HG02981 (cell line): ENCODE measurements at regions not wholly inside any gene's neighbourhood (a gene's known extent, or its start where the extent isn't known, plus 50 kb on each side); places are given as distances from the start of the nearest gene placed in this dataset.
"Not testable (repeated sequence)": the region's sequence is repeated elsewhere in the genome, so short reads cannot be mapped to it uniquely, and the experiment has no call there.

Experiments used
- ATAC-seq: cut with Tn5 transposase; IDR thresholded peaks from one replicate; pipeline ENCODE4 v1.9.1; 2021; ENCODE audit warnings: mild to moderate bottlenecking, moderate library complexity; ENCODE audit not compliant: unreplicated experiment

DNA sequence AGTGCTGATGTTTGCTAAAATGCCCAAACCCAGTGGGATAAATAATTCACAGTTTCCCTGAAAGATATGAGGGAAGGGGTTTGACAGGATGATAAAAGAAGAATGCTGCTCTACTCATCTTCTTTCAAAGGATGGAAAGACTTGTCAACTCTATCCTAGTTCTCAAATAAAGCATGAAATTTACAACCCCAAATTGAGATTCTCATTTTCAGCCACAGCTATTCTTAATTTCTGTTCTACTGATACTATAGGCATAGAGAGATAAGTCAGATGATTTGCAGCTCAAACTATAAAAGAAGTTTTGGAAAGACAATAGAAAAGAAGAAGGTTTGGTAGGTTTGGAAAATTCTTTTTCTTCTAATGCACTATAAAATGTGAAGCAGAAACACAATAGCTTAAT, 542.6 kb downstream of the CSNK1G3 start:
- no peak for ATAC-seq

DNA sequence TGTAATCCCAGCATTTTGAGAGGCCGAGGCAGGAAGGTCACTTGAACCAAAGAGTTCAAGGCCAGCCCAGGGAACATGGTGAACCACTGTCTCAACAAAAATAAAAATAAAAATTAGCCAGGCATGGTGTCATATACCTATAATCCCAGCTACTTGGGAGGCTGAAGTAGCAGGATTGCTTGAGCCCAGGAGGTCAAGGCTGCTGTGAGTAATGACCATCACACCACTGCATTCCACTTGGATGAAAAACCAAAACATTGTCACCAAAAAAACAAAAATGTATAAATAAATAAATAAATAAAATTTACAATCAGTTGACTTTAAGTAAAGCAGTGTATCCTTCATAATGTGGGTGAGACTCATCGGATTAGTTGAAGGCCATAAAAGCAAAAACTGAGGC, 541.4 kb downstream of the CSNK1G3 start:
- ATAC-seq: no peak

GRCh38 chr5:124052201-124052600, 540.2 kb downstream of the CSNK1G3 start:
- ATAC-seq: no peak

DNA sequence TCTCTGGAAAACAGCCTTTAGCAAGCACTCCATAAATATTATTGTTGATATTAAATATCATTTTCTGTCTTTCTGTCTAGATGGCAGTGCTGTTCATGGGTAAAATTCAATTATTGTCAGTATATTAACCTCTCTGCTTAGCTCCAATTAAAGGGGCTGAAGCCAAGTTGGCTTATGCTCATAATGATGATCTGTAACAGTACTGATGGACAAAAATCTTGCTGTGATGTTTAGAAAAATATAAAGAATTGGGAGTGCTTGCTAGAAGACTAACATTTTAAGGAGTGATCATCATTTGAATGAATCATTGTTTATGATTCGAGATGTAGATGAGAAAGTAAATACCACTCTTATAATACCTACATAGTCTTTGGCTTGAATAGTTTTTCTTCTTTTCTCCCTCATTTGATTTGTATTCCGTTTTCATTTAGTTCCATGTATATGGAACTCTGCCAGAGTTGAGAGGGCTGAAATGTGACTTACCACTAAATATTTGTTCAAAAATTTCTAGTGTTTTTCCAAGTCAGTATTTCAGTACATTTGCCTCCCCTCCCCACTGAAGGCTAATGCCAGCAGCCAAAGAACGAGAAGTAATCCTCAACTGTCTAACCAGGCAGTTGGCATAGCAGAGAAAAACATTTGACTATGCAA, 538.3 kb downstream of the CSNK1G3 start:
- no peak for ATAC-seq

GRCh38 chr5:124045412-124045811, 533.4 kb downstream of the CSNK1G3 start:
- no peak for ATAC-seq

- ATAC-seq: no peak
Measured at GRCh38 chr5:124044613-124045012, 532.6 kb downstream of the CSNK1G3 start.

DNA sequence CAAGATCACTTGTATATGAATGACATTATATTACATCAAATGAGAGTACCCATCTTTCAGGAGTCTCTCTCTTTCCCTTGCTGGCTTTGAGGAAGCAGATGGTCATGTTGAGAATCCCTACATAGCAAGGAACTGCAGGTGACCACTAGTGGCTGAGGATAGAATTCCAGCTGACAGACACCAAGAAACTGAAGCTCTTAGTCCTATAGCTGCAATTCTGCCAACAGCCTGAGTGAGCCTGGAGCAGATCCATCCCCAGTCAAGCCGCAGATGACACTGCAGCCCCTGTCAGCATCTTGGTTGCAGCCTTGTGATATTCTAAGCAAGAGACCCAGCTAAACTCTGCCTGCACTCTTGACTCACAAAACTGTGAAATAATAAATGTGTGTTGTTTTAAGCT, 531.5 kb downstream of the CSNK1G3 start:
- ATAC-seq: no peak

DNA sequence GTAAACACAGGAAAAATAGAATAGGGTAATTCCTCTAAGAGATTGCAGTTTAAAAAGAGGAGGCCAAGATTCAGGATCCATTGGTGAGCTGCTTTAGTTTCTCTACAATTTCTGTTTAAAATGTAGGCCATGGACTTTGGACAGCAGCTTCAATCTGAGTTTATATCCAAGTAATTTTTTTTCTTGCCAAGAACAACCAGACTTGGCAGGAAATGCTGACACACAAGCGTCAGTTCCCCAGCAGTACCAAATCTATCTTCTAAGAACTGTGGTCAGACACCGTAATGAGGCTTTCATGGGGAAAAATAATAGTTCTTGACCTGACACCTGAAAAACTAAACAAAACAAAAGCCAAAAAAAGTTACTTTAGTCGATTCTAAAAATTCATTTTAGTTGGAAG, 528.8 kb downstream of the CSNK1G3 start:
- no peak for ATAC-seq

- no peak for ATAC-seq
Measured at GRCh38 chr5:124039410-124039809, 527.4 kb downstream of the CSNK1G3 start.

DNA sequence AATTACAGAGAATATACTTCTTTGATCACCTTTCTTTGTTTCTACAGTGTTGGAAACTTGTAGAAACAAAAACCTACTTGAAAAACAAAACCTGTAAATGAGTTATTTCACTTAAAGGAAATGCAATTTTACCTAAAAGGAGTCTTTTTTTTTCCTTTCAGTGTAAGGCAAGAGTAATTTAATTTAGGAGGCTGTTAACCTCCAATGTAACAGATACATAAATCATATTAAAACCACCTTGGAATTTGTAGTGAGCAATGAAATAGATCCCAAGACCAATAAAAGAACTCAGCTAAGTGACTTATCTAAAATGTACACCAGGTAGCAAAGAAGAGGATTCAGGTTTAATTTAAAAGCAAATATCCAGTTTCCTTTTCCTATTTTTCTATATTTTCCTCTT, 524.8 kb downstream of the CSNK1G3 start:
- no peak for ATAC-seq

DNA sequence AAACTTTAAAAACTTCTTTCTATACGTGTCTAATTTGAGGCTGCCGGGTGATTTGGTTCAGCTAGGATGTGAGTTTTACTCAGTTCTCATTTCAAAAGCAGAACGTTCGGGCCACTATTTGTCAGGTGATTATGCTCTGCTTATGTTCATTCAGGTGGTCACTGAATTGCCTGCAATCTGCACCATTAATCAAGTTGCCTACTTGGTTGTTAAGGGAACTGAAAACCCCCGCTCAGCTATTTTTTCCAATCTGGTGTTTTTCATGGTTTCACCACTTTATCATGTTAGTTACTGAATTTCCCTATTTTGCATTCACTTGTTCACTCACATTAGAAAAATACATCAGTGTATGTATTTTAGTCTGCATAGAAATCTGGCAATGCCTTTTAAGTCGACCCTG, 523.0 kb downstream of the CSNK1G3 start:
- peak; percentile 94 for ATAC-seq

GRCh38 chr5:124034083-124034700, 522.2 kb downstream of the CSNK1G3 start:
- no peak for ATAC-seq

GRCh38 chr5:124030043-124030491, 518.1 kb downstream of the CSNK1G3 start:
- ATAC-seq: no peak

GRCh38 chr5:124027441-124027840, 515.5 kb downstream of the CSNK1G3 start:
- no peak for ATAC-seq

GRCh38 chr5:124025306-124025845, 513.4 kb downstream of the CSNK1G3 start:
- ATAC-seq: no peak

DNA sequence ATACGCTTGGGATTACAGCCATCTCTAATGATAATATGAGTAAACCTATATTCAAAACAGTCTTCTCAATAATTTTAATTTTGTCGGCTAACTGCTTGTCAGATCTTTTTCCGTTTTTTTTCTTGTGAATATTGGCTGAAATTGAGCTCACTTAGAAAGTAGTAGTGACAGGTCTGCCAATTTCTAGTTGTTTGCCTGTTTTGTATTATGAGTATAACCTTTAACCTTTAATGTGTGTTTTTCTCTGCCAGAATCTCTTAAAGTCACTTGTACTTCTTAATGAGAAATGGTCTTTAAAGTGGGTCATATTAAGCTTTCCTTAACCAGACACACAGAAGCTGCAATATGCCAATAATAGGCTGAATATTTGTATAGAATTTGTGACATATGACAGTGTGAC, 511.0 kb downstream of the CSNK1G3 start:
- ATAC-seq: no peak

- no peak for ATAC-seq
Measured at GRCh38 chr5:124021776-124022175, 509.8 kb downstream of the CSNK1G3 start.

DNA sequence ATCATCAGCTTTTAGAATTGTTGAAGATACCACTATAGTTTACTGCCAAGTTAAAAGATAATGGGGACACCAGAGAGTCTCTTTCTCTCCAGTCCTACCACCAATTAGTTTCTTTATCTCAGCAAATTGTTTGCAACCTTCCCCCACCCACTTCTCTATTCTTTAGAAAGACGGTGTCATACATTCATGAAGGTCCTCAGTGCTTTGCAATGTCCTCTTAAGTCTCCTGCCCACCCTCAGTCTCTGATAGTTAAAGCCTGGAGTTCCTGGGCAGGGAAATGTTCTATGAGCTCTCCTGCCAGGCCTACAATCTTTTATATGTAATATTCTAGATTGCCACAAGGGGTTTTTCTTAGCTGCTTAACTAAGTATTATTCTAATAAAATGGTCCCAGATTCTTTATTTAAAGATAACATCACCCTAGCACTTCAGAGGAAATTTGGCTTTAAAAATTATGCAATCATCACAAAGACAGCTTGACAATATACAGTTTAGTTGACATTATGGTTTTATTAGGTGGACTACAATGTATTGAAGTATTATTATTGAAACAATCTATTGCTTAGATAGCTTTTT, 509.2 kb downstream of the CSNK1G3 start:
- ATAC-seq: no peak

GRCh38 chr5:124017321-124017720, 505.3 kb downstream of the CSNK1G3 start:
- not testable (repeated sequence) for ATAC-seq

GRCh38 chr5:124007675-124008398, 495.9 kb downstream of the CSNK1G3 start:
- no peak for ATAC-seq

- ATAC-seq: no peak
Measured at GRCh38 chr5:124001036-124001615, 489.1 kb downstream of the CSNK1G3 start.
